GM23248 (cell line): ENCODE measurements at regions not wholly inside any gene's neighbourhood (a gene's known extent, or its start where the extent isn't known, plus 50 kb on each side); places are given as distances from the start of the nearest gene placed in this dataset.

Experiments
- EZH2 ChIP-seq: fragments of 200-600 bp; sonication (generic); IDR thresholded peaks from 2 replicates; pipeline ENCODE4 v1.6.1; 2018; ENCODE audit warnings: antibody characterized with exemption, mild to moderate bottlenecking; ENCODE audit not compliant: insufficient read depth, poor library complexity, severe bottlenecking
- EZH2phosphoT487 ChIP-seq: fragments of 200-600 bp; sonication (generic); IDR thresholded peaks from 2 replicates; pipeline ENCODE4 v1.6.1; 2018; ENCODE audit warnings: antibody characterized with exemption, moderate library complexity, mild to moderate bottlenecking, low read depth; ENCODE audit not compliant: insufficient read depth

DNA sequence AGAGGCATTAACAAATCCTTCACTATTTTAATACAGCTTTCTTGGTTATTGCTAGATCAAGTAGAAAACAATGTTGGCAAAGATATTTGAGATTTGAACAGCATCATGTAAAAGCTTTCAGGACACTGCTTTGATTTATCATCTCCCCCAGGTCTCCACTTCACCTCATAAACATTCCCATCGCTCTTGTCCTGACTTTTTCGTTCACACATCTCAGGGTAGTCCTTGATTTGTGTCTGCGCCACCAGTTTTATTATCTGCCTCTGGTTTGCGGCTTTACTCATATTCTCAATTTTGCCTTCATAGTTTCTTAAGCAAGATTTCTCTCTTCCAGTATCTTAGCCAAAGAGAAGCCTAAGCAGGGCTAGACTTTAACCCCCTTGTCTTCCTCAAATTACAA lies 63.5 kb upstream of the ROR1 start:
- TF ChIP-seq EZH2 (no peak), EZH2phosphoT487 (no peak)
